H1 (cell line): ENCODE measurements at regions not wholly inside any gene's neighbourhood (a gene's known extent, or its start where the extent isn't known, plus 50 kb on each side); places are given as distances from the start of the nearest gene placed in this dataset.

Experiments
- CTCF ChIA-PET: fragments of 300-600 bp; sonication (Branson Sonifier 250); formaldehyde crosslinking; loops from one replicate; lab custom pipeline; 2021; ENCODE audit not compliant: partially characterized antibody; lab: Charles Lee
- POLR2A ChIA-PET: fragments of 300-600 bp; sonication (Branson Sonifier 250); formaldehyde crosslinking; loops from one replicate; lab custom pipeline; 2021; ENCODE audit warnings: inconsistent platforms; ENCODE audit not compliant: partially characterized antibody; lab: Charles Lee
- DNase-seq, 2 experiments: peaks; one replicate each; pipeline versions ENCODE4 v3.0.0 to v3.0.0-alpha.2; 2010 to 2022; ENCODE audit warnings: low spot score in 2 of 2, low read depth in 1 of 2, mixed read lengths in 1 of 2
- FAIRE-seq: peaks from 2 replicates; lab custom pipeline; 2011; peaks lifted over from hg19 to GRCh38; lab: Jason Lieb, UNC
- H2AFZ ChIP-seq: 2 replicates; pipeline ENCODE4 v1.8.1; 2012; ENCODE audit warnings: low read length, inconsistent platforms
- H2AK5ac ChIP-seq: 2 replicates; pipeline ENCODE4 v1.6.1; 2013; ENCODE audit warnings: low read depth, low read length
- H2BK120ac ChIP-seq: replicated peaks from 2 replicates; pipeline ENCODE3; 2013; ENCODE audit warnings: low read depth, low read length, inconsistent platforms
- H2BK12ac ChIP-seq: 2 replicates; pipeline ENCODE4 v1.6.1; 2013; ENCODE audit warnings: low read depth, low read length
- H2BK15ac ChIP-seq: 2 replicates; pipeline ENCODE4 v1.6.1; 2013; ENCODE audit warnings: low read length
- H2BK20ac ChIP-seq: 2 replicates; pipeline ENCODE4 v1.6.1; 2013; ENCODE audit warnings: low read length
- H2BK5ac ChIP-seq: 2 replicates; pipeline ENCODE4 v1.6.1; 2013; ENCODE audit warnings: low read depth, low read length
- H3K14ac ChIP-seq: 2 replicates; pipeline ENCODE4 v1.6.1; 2013; ENCODE audit warnings: inconsistent platforms; ENCODE audit not compliant: insufficient read length
- H3K18ac ChIP-seq: 2 replicates; pipeline ENCODE4 v1.6.1; 2013; ENCODE audit warnings: low read length; ENCODE audit errors: extremely low read depth
- H3K23ac ChIP-seq: 2 replicates; pipeline ENCODE4 v1.6.1; 2013; ENCODE audit warnings: inconsistent platforms; ENCODE audit not compliant: insufficient read length
- H3K23me2 ChIP-seq: 2 replicates; pipeline ENCODE4 v1.6.1; 2013; ENCODE audit warnings: low read depth, low read length
- H3K27ac ChIP-seq: 2 replicates; pipeline ENCODE4 v1.6.1; 2011; ENCODE audit warnings: low read depth, low read length, inconsistent platforms
- H3K27me3 ChIP-seq, 4 experiments: replicated peaks in 1 of 4; 1 replicate in 1 of 4; 2 replicates in 3 of 4; pipeline versions ENCODE4 v1.6.1 to v1.8.1; 2011 to 2013; ENCODE audit warnings: low read length in 3 of 4, mild to moderate bottlenecking in 3 of 4, inconsistent platforms in 2 of 4, mixed read lengths in 2 of 4, moderate library complexity in 1 of 4; ENCODE audit not compliant: control insufficient read depth in 3 of 4, insufficient read depth in 3 of 4; ENCODE audit errors: extremely low read depth in 1 of 4
- H3K36me3 ChIP-seq, 4 experiments: 2 replicates each; pipeline versions ENCODE4 v1.6.1 to v1.8.1; 2011 to 2013; ENCODE audit warnings: mild to moderate bottlenecking in 4 of 4, low read length in 3 of 4, moderate library complexity in 2 of 4, control low read depth in 1 of 4, inconsistent platforms in 1 of 4; ENCODE audit not compliant: insufficient read depth in 4 of 4, control insufficient read depth in 2 of 4
- H3K4ac ChIP-seq: replicated peaks from 2 replicates; pipeline ENCODE3; 2013; ENCODE audit warnings: low read length, low read depth, mixed read lengths, inconsistent platforms; ENCODE audit not compliant: insufficient read length
- H3K4me1 ChIP-seq, 4 experiments: replicated peaks in 1 of 4; 1 replicate in 1 of 4; 2 replicates in 3 of 4; pipeline versions ENCODE4 v1.6.1 to v1.8.1; 2011 to 2013; ENCODE audit warnings: low read length in 3 of 4, inconsistent platforms in 2 of 4, mixed read lengths in 1 of 4; ENCODE audit not compliant: insufficient read depth in 4 of 4, control insufficient read depth in 3 of 4
- H3K4me2 ChIP-seq, 2 experiments: 2 replicates each; pipeline versions ENCODE4 v1.6.1 to v1.8.1; 2011 to 2013; ENCODE audit warnings: low read depth in 2 of 2, low read length in 2 of 2, control low read depth in 1 of 2, inconsistent platforms in 1 of 2, mild to moderate bottlenecking in 1 of 2; ENCODE audit not compliant: insufficient read depth in 1 of 2
- H3K4me3 ChIP-seq, 4 experiments: fragments of 200-600, 300-600 bp in 1 of 4; sonication (generic), shearing (Covaris generic), sonication (Bioruptor Twin) in 1 of 4; 2 replicates each; pipeline versions ENCODE4 v1.5.1 to v1.8.1; 2011 to 2016; ENCODE audit warnings: low read length in 4 of 4, low read depth in 3 of 4, control low read depth in 2 of 4, inconsistent platforms in 2 of 4, mild to moderate bottlenecking in 2 of 4, mixed read lengths in 1 of 4, moderate library complexity in 1 of 4; ENCODE audit not compliant: insufficient read depth in 2 of 4; ENCODE audit errors: extremely low read depth in 1 of 4
- H3K56ac ChIP-seq: replicated peaks from 2 replicates; pipeline ENCODE3; 2013; ENCODE audit warnings: low read depth, mild to moderate bottlenecking, mixed read lengths, low read length, inconsistent platforms; ENCODE audit not compliant: insufficient read length
- H3K79me1 ChIP-seq: 2 replicates; pipeline ENCODE4 v1.6.1; 2013; ENCODE audit warnings: low read depth, low read length, control low read depth
- H3K79me2 ChIP-seq, 2 experiments: 2 replicates each; pipeline versions ENCODE4 v1.6.1 to v1.8.1; 2012 to 2013; ENCODE audit warnings: low read length in 2 of 2, mild to moderate bottlenecking in 2 of 2, inconsistent platforms in 1 of 2; ENCODE audit not compliant: insufficient read depth in 2 of 2, control insufficient read depth in 1 of 2
- H3K9ac ChIP-seq, 4 experiments: replicated peaks in 1 of 4; 1 replicate in 1 of 4; 2 replicates in 3 of 4; pipeline versions ENCODE4 v1.6.1 to v1.8.1; 2011 to 2013; ENCODE audit warnings: low read depth in 3 of 4, low read length in 3 of 4, control low read depth in 2 of 4, mild to moderate bottlenecking in 2 of 4, moderate library complexity in 2 of 4, inconsistent platforms in 1 of 4; ENCODE audit errors: extremely low read depth in 1 of 4
- H3K9me3 ChIP-seq, 2 experiments: 2 replicates each; pipeline versions ENCODE4 v1.6.1 to v1.8.1; 2012 to 2013; ENCODE audit warnings: mild to moderate bottlenecking in 2 of 2, moderate library complexity in 2 of 2, control low read depth in 1 of 2, inconsistent platforms in 1 of 2, low read depth in 1 of 2, low read length in 1 of 2, mixed read lengths in 1 of 2; ENCODE audit not compliant: insufficient read depth in 2 of 2
- H4K20me1 ChIP-seq, 2 experiments: replicated peaks in 1 of 2; 2 replicates each; pipeline versions ENCODE3 to v1.8.1; 2011 to 2013; ENCODE audit warnings: inconsistent platforms in 2 of 2, low read length in 2 of 2, mild to moderate bottlenecking in 1 of 2; ENCODE audit not compliant: insufficient read depth in 2 of 2, control insufficient read depth in 1 of 2
- H4K5ac ChIP-seq: 2 replicates; pipeline ENCODE4 v1.6.1; 2013; ENCODE audit warnings: low read length, low read depth, mixed read lengths, inconsistent platforms; ENCODE audit not compliant: insufficient read length
- H4K8ac ChIP-seq: 2 replicates; pipeline ENCODE4 v1.8.0; 2013; ENCODE audit warnings: mild to moderate bottlenecking, moderate library complexity, low read length, inconsistent platforms; ENCODE audit not compliant: insufficient read depth; ENCODE audit errors: extremely low read depth
- H4K91ac ChIP-seq: replicated peaks from 2 replicates; pipeline ENCODE3; 2013; ENCODE audit warnings: low read length, mixed read lengths, inconsistent platforms; ENCODE audit not compliant: insufficient read length
- HDAC2 ChIP-seq, 2 experiments: fragments of 300-600 bp in 1 of 2; sonication (generic) in 1 of 2; IDR thresholded peaks; 2 replicates each; pipeline ENCODE4 v1.6.1; 2011 to 2012; ENCODE audit warnings: low read depth in 2 of 2, low read length in 2 of 2, mild to moderate bottlenecking in 2 of 2, moderate library complexity in 2 of 2, borderline replicate concordance in 1 of 2, inconsistent platforms in 1 of 2
- KDM1A ChIP-seq: fragments of 200-600, 300-600 bp; sonication (generic); IDR thresholded peaks from 2 replicates; pipeline ENCODE4 v1.7.1; 2016; ENCODE audit warnings: mild to moderate bottlenecking, low read length, borderline replicate concordance
- POLR2A ChIP-seq, 2 experiments: IDR thresholded peaks; 1 replicate in 1 of 2; 2 replicates in 1 of 2; pipeline ENCODE4 v1.6.1; 2011; ENCODE audit warnings: low read depth in 2 of 2, low read length in 2 of 2, mild to moderate bottlenecking in 2 of 2; ENCODE audit errors: control extremely low read depth in 1 of 2
- RFX5 ChIP-seq: IDR thresholded peaks from 2 replicates; pipeline ENCODE4 v1.6.1; 2011; ENCODE audit warnings: low read depth, low read length, improper control_type of control experiment, borderline replicate concordance
- WGBS, 2 experiments: shearing (Covaris generic) in 1 of 2; methylation state at CpG; one replicate each; pipeline versions ENCODE4 v1.1.6 to v1.1.7; 2013 to 2015; ENCODE audit warnings: low lambda C conversion rate in 2 of 2, mixed read lengths in 2 of 2, inconsistent platforms in 1 of 2, low coverage in 1 of 2, missing lambda C conversion rate in 1 of 2; ENCODE audit not compliant: insufficient replicate concordance in 2 of 2, insufficient coverage in 1 of 2, insufficient read length in 1 of 2; ENCODE audit errors: extremely low coverage in 1 of 2, missing lambda C conversion rate in 1 of 2; 5-methylcytosine and 5-hydroxymethylcytosine counted together

DNA sequence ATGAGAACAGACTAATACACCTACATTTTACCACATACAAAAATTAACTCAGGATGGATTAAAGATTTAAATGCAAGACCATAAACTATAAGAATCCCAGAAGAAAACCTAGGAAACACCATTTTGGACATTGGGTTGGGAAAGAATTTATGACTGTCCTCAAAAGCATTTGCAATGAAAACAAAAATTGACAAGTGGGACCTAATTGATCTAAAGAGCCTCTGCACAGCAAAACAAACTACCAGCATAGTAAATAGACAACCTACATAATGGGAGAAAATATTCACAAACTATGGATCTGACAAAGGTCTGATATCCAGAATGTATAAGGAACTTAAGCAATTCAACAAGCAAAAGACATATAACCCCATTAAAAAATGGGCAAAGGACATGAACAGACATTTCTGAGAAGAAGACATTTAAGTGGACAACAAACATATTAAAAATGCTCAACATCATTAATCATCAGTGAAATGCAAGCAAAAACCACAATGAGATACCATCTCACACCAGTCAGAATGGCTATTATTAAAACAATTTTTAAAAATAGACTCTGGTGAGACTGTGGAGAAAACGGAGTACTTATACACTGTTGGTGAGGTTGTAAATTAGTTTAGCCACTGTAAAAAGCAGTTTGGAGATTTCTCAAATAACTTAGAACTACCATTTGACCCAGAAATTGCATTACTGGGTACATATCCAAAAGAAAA, 221.7 kb upstream of the DIPK2B start:
- no peak overlapping the region for H4K8ac ChIP-seq
- ChIA-PET POLR2A (no interaction called here), CTCF (no interaction called here)
- no peaks in the 10 kb centered on the region for H3K79me2 ChIP-seq
- no peak overlapping the region for H3K27ac ChIP-seq
- no peak overlapping the region for H3K14ac ChIP-seq
- no peaks in the 10 kb centered on the region for H3K9me3 ChIP-seq
- no peak overlapping the region for H2AK5ac ChIP-seq
- H3K4me3 ChIP-seq, result no peak overlapping the region
- H3K4me2 ChIP-seq, result no peak overlapping the region
- H2BK120ac ChIP-seq, result no peak overlapping the region
- TF ChIP-seq POLR2A (IDR thresholded peaks at IDR 0.05; ENCODE audit: control extremely low read depth in 1 of 2, low read depth in 2 of 2, low read length in 2 of 2) (no peak), KDM1A (no peak), RFX5 (no peak), HDAC2 (IDR thresholded peaks at IDR 0.05; ENCODE audit: borderline replicate concordance in 1 of 2, low read depth in 2 of 2, low read length in 2 of 2) (no peak)
- H3K23me2 ChIP-seq, result no peaks in the 10 kb centered on the region
- H2BK15ac ChIP-seq, result no peak overlapping the region
- H3K23ac ChIP-seq, result no peak overlapping the region
- H4K91ac ChIP-seq, result no peak overlapping the region
- H3K4ac ChIP-seq, result no peak overlapping the region
- H2AFZ ChIP-seq, result no peak overlapping the region
- H4K20me1 ChIP-seq, result no peaks in the 10 kb centered on the region
- 73% methylated on average over 1 of the region's 1 CpG; no CpG with 5 or more reads in 1 of the 2 experiments for WGBS, 2 experiments
- no peak overlapping the region for H2BK5ac ChIP-seq
- H4K5ac ChIP-seq, result no peak overlapping the region
- no peaks in the 10 kb centered on the region for H3K79me1 ChIP-seq
- H2BK12ac ChIP-seq, result no peak overlapping the region
- FAIRE-seq (no peak), DNase-seq (no peak)
- no peak overlapping the region for H3K56ac ChIP-seq
- H3K36me3 ChIP-seq, result no peaks in the 10 kb centered on the region
- no peak overlapping the region for H3K9ac ChIP-seq
- no peak overlapping the region for H3K18ac ChIP-seq
- H3K4me1 ChIP-seq, result peaks cover 0 to 3% (median 0%) of the 10 kb centered on the region in 4 experiments; a peak in 1 of 7 replicates
- H2BK20ac ChIP-seq, result no peak overlapping the region
- no peaks in the 10 kb centered on the region for H3K27me3 ChIP-seq
